IMR-90 (cell line): ENCODE measurements at regions not wholly inside any gene's neighbourhood (a gene's known extent, or its start where the extent isn't known, plus 50 kb on each side); places are given as distances from the start of the nearest gene placed in this dataset.
A peak's percentile ranks its signal among the peaks of the same experiment; 100 is the strongest.

ENCODE experiments used
- ATAC-seq: fragments of 200-7000 bp; cut with Tn5 transposase; 2 replicates; pipeline ENCODE4 v1.9.1; 2020; ENCODE audit warnings: low read depth, mild to moderate bottlenecking, moderate library complexity
- BruUV-seq: library from RNA; stranded (reverse); fragments of 400-500 nt; replicated peaks from 2 replicates; lab custom pipeline; 2021; lab: Mats Ljungman, UMichigan
- CTCF ChIA-PET: fragments of 300-600 bp; formaldehyde crosslinking; extraction: SDS; loops from one replicate; lab custom pipeline; 2021; ENCODE audit warnings: antibody characterized with exemption; lab: Yijun Ruan, JAX
- POLR2A ChIA-PET: fragments of 300-600 bp; sonication (Branson Sonifier 250); formaldehyde crosslinking; loops from one replicate; lab custom pipeline; 2022; ENCODE audit warnings: antibody characterized with exemption; ENCODE audit not compliant: unreplicated experiment; lab: Charles Lee
- DNase-seq: peaks from one replicate; pipeline ENCODE4 v3.0.0; 2013
- H2AFZ ChIP-seq: replicated peaks from 2 replicates; pipeline ENCODE3; 2013; ENCODE audit warnings: low read length, mild to moderate bottlenecking; ENCODE audit not compliant: poor library complexity
- H2AK5ac ChIP-seq: 2 replicates; pipeline ENCODE4 v1.6.1; 2013; ENCODE audit warnings: low read depth, low read length, inconsistent platforms
- H2AK9ac ChIP-seq: replicated peaks from 2 replicates; pipeline ENCODE3; 2013; ENCODE audit warnings: mild to moderate bottlenecking, low read depth, low read length, moderate library complexity; ENCODE audit not compliant: poor library complexity
- H2BK120ac ChIP-seq: 2 replicates; pipeline ENCODE4 v1.6.1; 2013; ENCODE audit warnings: low read depth, low read length, inconsistent platforms
- H2BK15ac ChIP-seq: 3 replicates; pipeline ENCODE4 v1.6.1; 2013; ENCODE audit warnings: low read depth, low read length, inconsistent platforms
- H2BK20ac ChIP-seq: 2 replicates; pipeline ENCODE4 v1.6.1; 2013; ENCODE audit warnings: low read depth, mild to moderate bottlenecking, inconsistent platforms, low read length, moderate library complexity
- H2BK5ac ChIP-seq: 2 replicates; pipeline ENCODE4 v1.6.1; 2013; ENCODE audit warnings: mild to moderate bottlenecking, low read depth, low read length, inconsistent platforms; ENCODE audit not compliant: poor library complexity, severe bottlenecking
- H3K14ac ChIP-seq: replicated peaks from 2 replicates; pipeline ENCODE4 v1.6.1; 2013; ENCODE audit warnings: low read depth, low read length, inconsistent platforms
- H3K18ac ChIP-seq: 2 replicates; pipeline ENCODE4 v1.6.1; 2013; ENCODE audit warnings: low read depth, low read length, control low read depth
- H3K23ac ChIP-seq: 2 replicates; pipeline ENCODE4 v1.6.1; 2013; ENCODE audit warnings: low read depth, low read length, inconsistent platforms
- H3K27ac ChIP-seq: 2 replicates; pipeline ENCODE4 v1.5.1; 2013; ENCODE audit warnings: mild to moderate bottlenecking, control low read depth, low read length; ENCODE audit not compliant: insufficient read depth
- H3K27me3 ChIP-seq: 2 replicates; pipeline ENCODE4 v1.6.1; 2013; ENCODE audit warnings: low read length; ENCODE audit not compliant: control insufficient read depth, insufficient read depth
- H3K36me3 ChIP-seq: 2 replicates; pipeline ENCODE4 v1.6.1; 2013; ENCODE audit warnings: low read length, mixed read lengths; ENCODE audit not compliant: control insufficient read depth, insufficient read depth
- H3K4ac ChIP-seq: 2 replicates; pipeline ENCODE4 v1.6.1; 2013; ENCODE audit warnings: low read depth, low read length, inconsistent platforms
- H3K4me1 ChIP-seq: 2 replicates; pipeline ENCODE4 v1.6.1; 2013; ENCODE audit warnings: low read length, mixed read lengths; ENCODE audit not compliant: control insufficient read depth, insufficient read depth
- H3K4me2 ChIP-seq: 2 replicates; pipeline ENCODE4 v1.6.1; 2013; ENCODE audit warnings: low read depth, mild to moderate bottlenecking, control low read depth, low read length, moderate library complexity
- H3K4me3 ChIP-seq: 2 replicates; pipeline ENCODE4 v1.5.1; 2013; ENCODE audit warnings: low read depth, mild to moderate bottlenecking, control low read depth, low read length, moderate library complexity; ENCODE audit not compliant: insufficient read depth
- H3K56ac ChIP-seq: 2 replicates; pipeline ENCODE4 v1.6.1; 2013; ENCODE audit warnings: low read length, inconsistent platforms; ENCODE audit not compliant: insufficient read depth; ENCODE audit errors: extremely low read depth
- H3K79me1 ChIP-seq, 2 experiments: 2 replicates each; pipeline ENCODE4 v1.6.1; 2013; ENCODE audit warnings: low read length in 2 of 2, inconsistent platforms in 1 of 2, low read depth in 1 of 2
- H3K9ac ChIP-seq: 2 replicates; pipeline ENCODE4 v1.6.1; 2013; ENCODE audit warnings: low read depth, low read length, control low read depth
- H3K9me1 ChIP-seq: 2 replicates; pipeline ENCODE4 v1.6.1; 2013; ENCODE audit warnings: low read length, inconsistent platforms; ENCODE audit not compliant: insufficient read depth
- H3K9me3 ChIP-seq: 2 replicates; pipeline ENCODE4 v1.6.1; 2013; ENCODE audit warnings: low read length; ENCODE audit not compliant: control insufficient read depth, insufficient read depth
- H4K20me1 ChIP-seq: 2 replicates; pipeline ENCODE4 v1.6.1; 2013; ENCODE audit warnings: low read length, inconsistent platforms; ENCODE audit not compliant: insufficient read depth
- H4K5ac ChIP-seq: 2 replicates; pipeline ENCODE4 v1.6.1; 2013; ENCODE audit warnings: mild to moderate bottlenecking, low read depth, low read length, control low read depth
- H4K8ac ChIP-seq, 2 experiments: 2 replicates each; pipeline ENCODE4 v1.6.1; 2013; ENCODE audit warnings: low read depth in 2 of 2, low read length in 2 of 2, control low read depth in 1 of 2, inconsistent platforms in 1 of 2
- H4K91ac ChIP-seq: 2 replicates; pipeline ENCODE4 v1.6.1; 2013; ENCODE audit warnings: low read depth, low read length, inconsistent platforms; ENCODE audit not compliant: insufficient read depth
- CEBPB ChIP-seq: IDR thresholded peaks from 2 replicates; pipeline ENCODE4 v1.6.1; 2012; ENCODE audit warnings: low read depth, low read length, improper control_type of control experiment
- SMC3 ChIP-seq: fragments of 150-350 bp; IDR thresholded peaks from 2 replicates; pipeline ENCODE4 v1.6.1; 2016; ENCODE audit warnings: low read depth, mild to moderate bottlenecking, antibody characterized with exemption, low read length, moderate library complexity
- WGBS, 2 experiments: methylation state at CpG; one replicate each; pipeline versions ENCODE4 v1.1.5 to v1.1.7; 2013; ENCODE audit warnings: missing lambda C conversion rate in 2 of 2; ENCODE audit not compliant: insufficient read length in 1 of 2; ENCODE audit errors: extremely low coverage in 2 of 2; 5-methylcytosine and 5-hydroxymethylcytosine counted together
- dilution Hi-C: fragments of 300-500 bp; cut with HindIII; formaldehyde crosslinking; loops from one replicate; pipeline ENCODE4 v1.14.3; 2018; ENCODE audit warnings: low sequenced_read_pairs; ENCODE audit not compliant: unreplicated experiment
- in situ Hi-C: fragments of 300-500 bp; cut with MboI; formaldehyde crosslinking; loops from 3 replicates; pipeline ENCODE4 v1.14.3; 2019; ENCODE audit warnings: low sequenced_read_pairs, inconsistent platforms, mixed read lengths
- intact Hi-C: fragments of 100-400 bp; cut with micrococcal nuclease; formaldehyde crosslinking; loops from 2 replicates; pipeline ENCODE4 v1.10.0; 2022

DNA sequence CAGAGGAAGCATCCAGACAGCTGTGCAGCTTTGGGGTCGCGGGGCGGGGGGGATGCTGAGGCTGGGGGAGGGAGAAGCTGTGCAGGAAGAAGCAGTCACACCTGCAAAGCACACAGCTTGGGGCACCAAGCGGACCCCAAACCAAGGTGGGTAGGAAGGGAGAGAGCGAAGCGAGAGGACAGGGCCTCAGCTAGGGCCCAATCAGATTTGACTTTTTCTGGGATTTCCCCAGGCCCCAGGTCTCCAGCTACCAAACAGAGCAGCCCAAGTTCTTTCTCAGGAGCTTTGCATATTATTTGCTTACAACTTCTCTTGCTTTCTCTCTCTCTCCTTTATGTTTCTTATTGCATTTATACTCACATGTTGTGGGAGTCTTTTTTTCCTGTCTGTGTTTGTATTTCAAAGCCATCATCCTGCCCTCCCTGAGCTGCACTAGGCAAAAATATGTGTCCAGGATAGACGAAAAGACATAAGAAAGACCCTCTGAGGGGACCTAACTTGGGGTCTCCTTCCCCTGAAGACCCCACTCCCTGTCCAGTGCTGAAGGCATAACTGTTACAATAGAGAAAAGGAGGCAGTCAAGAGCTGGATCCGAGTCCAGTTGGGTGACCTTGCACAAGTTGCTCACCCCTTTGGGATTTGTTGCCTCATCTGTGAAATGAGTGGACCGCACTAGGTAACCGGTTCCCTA is 50.6 kb upstream of the SMNDC1 start:
- H2BK120ac ChIP-seq = peak overlapping the region; percentile 58
- no TSS peak for BruUV-seq
- no peak overlapping the region for H3K23ac ChIP-seq
- H3K9ac ChIP-seq = no peak overlapping the region
- H2BK15ac ChIP-seq = 0 out of 3 replicates have a peak overlapping the region, but pooled peaks have one; percentile 71
- H2BK20ac ChIP-seq = peak overlapping the region; percentile 54
- DNase-seq (no peak), ATAC-seq (no peak)
- no peak overlapping the region for H2BK5ac ChIP-seq
- ChIA-PET CTCF (interaction anchor here (0.6 to 1.6 kb wide), 10 partner anchors 21 to 260 kb away, joined by 3 to 13 read pairs (median 4); no protein-coding TSS in a partner anchor), POLR2A (interaction anchor here (0.6 kb wide), 1 partner anchor 144 kb away, joined by 9 read pairs; no protein-coding TSS in a partner anchor)
- H4K20me1 ChIP-seq = no peaks in the 10 kb centered on the region
- H3K9me1 ChIP-seq = peaks cover 30% of the 10 kb centered on the region
- in situ Hi-C loops (no loop called here), intact Hi-C loops (no loop called here), dilution Hi-C loops (no loop called here)
- no peak overlapping the region for H3K14ac ChIP-seq
- H2AK5ac ChIP-seq = peak overlapping the region; percentile 85; the same call in 1 of the 2 replicates
- H3K4me1 ChIP-seq = peaks cover 37% of the 10 kb centered on the region
- no peak for TF ChIP-seq SMC3
- 0 out of 2 replicates have a peak, but pooled peaks have one; percentile 16 for TF ChIP-seq CEBPB
- no peak overlapping the region for H4K8ac ChIP-seq
- H3K4ac ChIP-seq = peak overlapping the region; percentile 49; the same call in 1 of the 2 replicates
- H3K4me2 ChIP-seq = no peak overlapping the region
- peaks cover 0 to 16% of the 10 kb centered on the region in 2 experiments; a peak in 1 of 4 replicates for H3K79me1 ChIP-seq
- no peak overlapping the region for H4K5ac ChIP-seq
- no peak overlapping the region for H4K91ac ChIP-seq
- no peak overlapping the region for H3K27ac ChIP-seq
- H3K56ac ChIP-seq = no peak overlapping the region
- WGBS, 2 experiments = no CpG with 5 or more reads among the region's 10 CpGs
- no peak overlapping the region for H2AK9ac ChIP-seq
- no peak overlapping the region for H3K4me3 ChIP-seq
- no peak overlapping the region for H3K18ac ChIP-seq
- no peak overlapping the region for H2AFZ ChIP-seq
- H3K27me3 ChIP-seq = no peaks in the 10 kb centered on the region
- no peaks in the 10 kb centered on the region for H3K9me3 ChIP-seq
- no peaks in the 10 kb centered on the region for H3K36me3 ChIP-seq
